CD14-positive monocyte (primary cell): ENCODE measurements at regions not wholly inside any gene's neighbourhood (a gene's known extent, or its start where the extent isn't known, plus 50 kb on each side); places are given as distances from the start of the nearest gene placed in this dataset.

ENCODE experiments used
- DNase-seq, 3 donors: peaks; one replicate each; pipeline ENCODE4 v3.0.0-alpha.2; 2011 to 2022
- H2AFZ ChIP-seq: 2 replicates; pipeline ENCODE4 v1.6.0; 2012; ENCODE audit warnings: mild to moderate bottlenecking, low read depth, low read length, inconsistent platforms; ENCODE audit not compliant: insufficient read depth, poor library complexity, severe bottlenecking
- H3K27ac ChIP-seq, 2 donors: 1 replicate in 1 of 2; 2 replicates in 1 of 2; pipeline ENCODE4 v1.5.1; 2012 to 2013; ENCODE audit warnings: low read length in 2 of 2, control low read depth in 1 of 2, inconsistent platforms in 1 of 2, low read depth in 1 of 2, mild to moderate bottlenecking in 1 of 2
- H3K27me3 ChIP-seq, 2 donors: one replicate each; pipeline versions ENCODE4 v1.6.0 to v1.6.1; 2011 to 2013; ENCODE audit warnings: low read length in 2 of 2; ENCODE audit not compliant: control insufficient read depth in 2 of 2, insufficient read depth in 2 of 2
- H3K36me3 ChIP-seq, 2 donors: replicated peaks in 1 of 2; 1 replicate in 1 of 2; 2 replicates in 1 of 2; pipeline versions ENCODE4 v1.5.1 to v1.6.1; 2012 to 2013; ENCODE audit warnings: low read length in 2 of 2, control low read depth in 1 of 2, inconsistent platforms in 1 of 2, mild to moderate bottlenecking in 1 of 2; ENCODE audit not compliant: insufficient read depth in 2 of 2, control insufficient read depth in 1 of 2
- H3K4me1 ChIP-seq, 2 donors: 1 replicate in 1 of 2; 2 replicates in 1 of 2; pipeline versions ENCODE4 v1.5.1 to v1.6.1; 2012 to 2013; ENCODE audit warnings: low read length in 2 of 2, control low read depth in 1 of 2, inconsistent platforms in 1 of 2, mild to moderate bottlenecking in 1 of 2, moderate library complexity in 1 of 2; ENCODE audit not compliant: insufficient read depth in 2 of 2, control insufficient read depth in 1 of 2
- H3K4me2 ChIP-seq: replicated peaks from 2 replicates; pipeline ENCODE3; 2012; ENCODE audit warnings: low read length, moderate library complexity, mild to moderate bottlenecking; ENCODE audit not compliant: poor library complexity, severe bottlenecking; ENCODE audit errors: extremely low read depth
- H3K4me3 ChIP-seq, 3 experiments: fragments of 200-600 bp in 1 of 3; sonication (generic) in 1 of 3; replicated peaks in 1 of 3; 1 replicate in 2 of 3; 2 replicates in 1 of 3; pipeline ENCODE4 v1.5.1; 2011 to 2013; ENCODE audit warnings: low read length in 3 of 3, mild to moderate bottlenecking in 3 of 3, control low read depth in 2 of 3, low read depth in 2 of 3, inconsistent platforms in 1 of 3, moderate library complexity in 1 of 3
- H3K79me2 ChIP-seq: 2 replicates; pipeline ENCODE4 v1.6.0; 2012; ENCODE audit warnings: mild to moderate bottlenecking, control low read depth, inconsistent platforms, low read length, moderate library complexity; ENCODE audit not compliant: insufficient read depth
- H3K9ac ChIP-seq: 2 replicates; pipeline ENCODE4 v1.6.0; 2017; ENCODE audit warnings: low read length, mild to moderate bottlenecking; ENCODE audit not compliant: insufficient read depth, poor library complexity, severe bottlenecking
- H3K9me3 ChIP-seq, 2 donors: replicated peaks in 1 of 2; 1 replicate in 1 of 2; 2 replicates in 1 of 2; pipeline versions ENCODE4 v1.5.1 to v1.6.1; 2012 to 2013; ENCODE audit warnings: low read length in 2 of 2, control low read depth in 1 of 2; ENCODE audit not compliant: control insufficient read depth in 1 of 2, insufficient read depth in 1 of 2
- H4K20me1 ChIP-seq: 2 replicates; pipeline ENCODE4 v1.6.0; 2012; ENCODE audit warnings: mild to moderate bottlenecking, low read length, control low read depth, moderate library complexity; ENCODE audit not compliant: insufficient read depth
- H3K27ac Mint-ChIP-seq, 7 donors: one replicate each; pipeline ENCODE4 v1.8.0; 2020; ENCODE audit warnings: mild to moderate bottlenecking in 7 of 7, mixed read lengths in 7 of 7, moderate library complexity in 6 of 7, inconsistent platforms in 2 of 7
- H3K27me3 Mint-ChIP-seq, 3 donors: one replicate each; pipeline ENCODE4 v1.8.0; 2021 to 2022; ENCODE audit warnings: low read depth in 3 of 3, mild to moderate bottlenecking in 3 of 3, mixed read lengths in 3 of 3, moderate library complexity in 3 of 3, inconsistent platforms in 1 of 3
- H3K36me3 Mint-ChIP-seq, 2 donors: one replicate each; pipeline ENCODE4 v1.8.0; 2020; ENCODE audit warnings: mixed read lengths in 2 of 2, inconsistent platforms in 1 of 2, mild to moderate bottlenecking in 1 of 2
- H3K4me1 Mint-ChIP-seq: one replicate; pipeline ENCODE4 v1.8.0; 2020; ENCODE audit warnings: mild to moderate bottlenecking, mixed read lengths
- H3K4me3 Mint-ChIP-seq, 2 donors: one replicate each; pipeline ENCODE4 v1.8.0; 2020; ENCODE audit warnings: mild to moderate bottlenecking in 2 of 2, mixed read lengths in 2 of 2, moderate library complexity in 1 of 2
- H3K9me3 Mint-ChIP-seq, 7 donors: one replicate each; pipeline ENCODE4 v1.8.0; 2020 to 2022; ENCODE audit warnings: mixed read lengths in 7 of 7, mild to moderate bottlenecking in 6 of 7, moderate library complexity in 6 of 7, inconsistent platforms in 2 of 7
- WGBS: methylation state at CpG from one replicate; pipeline ENCODE4 v1.1.5; 2013; ENCODE audit warnings: missing lambda C conversion rate; ENCODE audit not compliant: insufficient coverage; 5-methylcytosine and 5-hydroxymethylcytosine counted together
- intact Hi-C, 2 donors: fragments of 100-400 bp; cut with micrococcal nuclease; formaldehyde crosslinking; loops; one replicate each; pipeline versions ENCODE4 v1.15.0 to v1.15.1; 2023
- TF ChIP-seq, protein P1 (sequence below): fragments of 200-600 bp; IDR thresholded peaks from one replicate; pipeline ENCODE4 v1.8.0; 2022; ENCODE audit warnings: antibody characterized with exemption, mild to moderate bottlenecking

DNA sequence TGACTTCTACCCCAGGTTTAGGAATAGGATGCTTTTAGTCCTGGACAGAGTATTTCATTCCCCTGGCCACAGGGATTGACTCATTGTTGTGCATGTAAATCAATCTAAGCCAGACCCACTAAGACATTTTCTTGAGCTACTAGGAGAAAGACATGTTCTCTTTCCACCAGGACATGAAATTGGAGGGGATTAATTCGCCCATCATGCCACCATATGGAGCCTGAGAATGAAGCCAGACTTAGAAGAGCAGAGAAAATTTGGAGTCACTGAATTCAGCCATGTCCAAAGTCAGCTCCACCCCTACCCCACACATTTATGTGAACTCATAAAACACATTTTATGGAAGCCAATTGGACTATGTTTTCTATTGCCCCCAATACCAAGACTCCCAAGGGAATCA lies 322.5 kb downstream of the NFIB start:
- no peaks in the 10 kb centered on the region for H3K4me1 Mint-ChIP-seq
- no peaks in the 10 kb centered on the region for H3K36me3 Mint-ChIP-seq
- TF ChIP-seq, protein P1, sequence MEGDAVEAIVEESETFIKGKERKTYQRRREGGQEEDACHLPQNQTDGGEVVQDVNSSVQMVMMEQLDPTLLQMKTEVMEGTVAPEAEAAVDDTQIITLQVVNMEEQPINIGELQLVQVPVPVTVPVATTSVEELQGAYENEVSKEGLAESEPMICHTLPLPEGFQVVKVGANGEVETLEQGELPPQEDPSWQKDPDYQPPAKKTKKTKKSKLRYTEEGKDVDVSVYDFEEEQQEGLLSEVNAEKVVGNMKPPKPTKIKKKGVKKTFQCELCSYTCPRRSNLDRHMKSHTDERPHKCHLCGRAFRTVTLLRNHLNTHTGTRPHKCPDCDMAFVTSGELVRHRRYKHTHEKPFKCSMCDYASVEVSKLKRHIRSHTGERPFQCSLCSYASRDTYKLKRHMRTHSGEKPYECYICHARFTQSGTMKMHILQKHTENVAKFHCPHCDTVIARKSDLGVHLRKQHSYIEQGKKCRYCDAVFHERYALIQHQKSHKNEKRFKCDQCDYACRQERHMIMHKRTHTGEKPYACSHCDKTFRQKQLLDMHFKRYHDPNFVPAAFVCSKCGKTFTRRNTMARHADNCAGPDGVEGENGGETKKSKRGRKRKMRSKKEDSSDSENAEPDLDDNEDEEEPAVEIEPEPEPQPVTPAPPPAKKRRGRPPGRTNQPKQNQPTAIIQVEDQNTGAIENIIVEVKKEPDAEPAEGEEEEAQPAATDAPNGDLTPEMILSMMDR: no peak
- WGBS: no CpG with 5 or more reads among the region's 1 CpG
- H3K27ac ChIP-seq: no peak overlapping the region
- no peak overlapping the region for H3K4me3 Mint-ChIP-seq
- no peaks in the 10 kb centered on the region for H3K79me2 ChIP-seq
- H4K20me1 ChIP-seq: no peaks in the 10 kb centered on the region
- H3K27me3 Mint-ChIP-seq: peaks cover 0 to 7% (median 2%) of the 10 kb centered on the region in 3 donors
- no peaks in the 10 kb centered on the region for H3K4me1 ChIP-seq
- H3K4me2 ChIP-seq: no peak overlapping the region
- H3K9ac ChIP-seq: no peak overlapping the region
- H3K9me3 ChIP-seq: peaks cover 9 to 20% of the 10 kb centered on the region in 2 donors
- peaks cover 9 to 26% (median 16%) of the 10 kb centered on the region in 7 donors for H3K9me3 Mint-ChIP-seq
- no peaks in the 10 kb centered on the region for H3K27me3 ChIP-seq
- intact Hi-C loops: no loop called here
- no peak overlapping the region for H3K27ac Mint-ChIP-seq
- H2AFZ ChIP-seq: no peak overlapping the region
- no peaks in the 10 kb centered on the region for H3K36me3 ChIP-seq
- no peak for DNase-seq
- H3K4me3 ChIP-seq: no peak overlapping the region

DNA sequence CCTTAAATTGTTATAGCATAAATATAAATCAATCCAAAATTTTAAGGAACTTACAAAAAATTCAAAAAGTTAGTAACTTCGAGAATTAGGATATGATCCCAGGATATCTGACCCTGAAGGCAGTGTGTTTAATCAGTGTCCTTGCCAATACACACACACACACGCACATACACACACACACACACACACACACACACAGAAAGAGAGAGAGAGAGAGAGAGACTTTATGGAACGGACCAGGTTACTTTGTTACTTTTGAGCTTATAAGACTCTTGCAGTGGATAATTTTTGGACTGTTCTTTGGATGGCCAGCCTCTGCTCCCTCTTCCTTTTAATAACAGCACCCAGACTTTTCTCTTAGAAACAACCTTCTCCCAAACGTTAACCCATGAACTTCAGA lies 322.9 kb downstream of the NFIB start:
- intact Hi-C loops: no loop called here

More for the DNA sequence above, 322.9 kb downstream of the NFIB start:
- no peak overlapping the region for H3K4me3 ChIP-seq
- H3K4me2 ChIP-seq: no peak overlapping the region
- WGBS: no CpG with 5 or more reads among the region's 4 CpGs
- H2AFZ ChIP-seq: no peak overlapping the region
- H3K9ac ChIP-seq: no peak overlapping the region
- peaks cover 12 to 24% of the 10 kb centered on the region in 2 donors for H3K9me3 ChIP-seq
- TF ChIP-seq, protein P1: no peak
- no peak for DNase-seq
- no peaks in the 10 kb centered on the region for H3K27me3 ChIP-seq
- H3K4me1 Mint-ChIP-seq: no peaks in the 10 kb centered on the region
- H3K36me3 ChIP-seq: no peaks in the 10 kb centered on the region
- no peak overlapping the region for H3K27ac ChIP-seq
- H3K4me3 Mint-ChIP-seq: no peak overlapping the region
- no peaks in the 10 kb centered on the region for H3K4me1 ChIP-seq
- no peaks in the 10 kb centered on the region for H3K79me2 ChIP-seq
- H3K27ac Mint-ChIP-seq: no peak overlapping the region
- H4K20me1 ChIP-seq: no peaks in the 10 kb centered on the region
- H3K36me3 Mint-ChIP-seq: no peaks in the 10 kb centered on the region
- peaks cover 1 to 7% (median 1%) of the 10 kb centered on the region in 3 donors for H3K27me3 Mint-ChIP-seq
- H3K9me3 Mint-ChIP-seq: peaks cover 10 to 28% (median 19%) of the 10 kb centered on the region in 7 donors
